Loucy (cell line): ENCODE measurements at regions not wholly inside any gene's neighbourhood (a gene's known extent, or its start where the extent isn't known, plus 50 kb on each side); places are given as distances from the start of the nearest gene placed in this dataset.

Experiments used
- H2AFZ ChIP-seq: fragments of 200-600 bp; sonication (generic); 2 replicates; pipeline ENCODE4 v1.6.0; 2016; ENCODE audit warnings: antibody characterized with exemption, mild to moderate bottlenecking, low read length, moderate library complexity
- H3F3A ChIP-seq: fragments of 200-600 bp; 2 replicates; pipeline ENCODE4 v1.6.0; 2016; ENCODE audit warnings: antibody characterized with exemption, low read depth, mild to moderate bottlenecking
- H3K27me3 ChIP-seq: fragments of 200-600 bp; sonication (generic); 2 replicates; pipeline ENCODE4 v1.6.1; 2014; ENCODE audit warnings: low read length, mild to moderate bottlenecking; ENCODE audit not compliant: insufficient read depth, poor library complexity, severe bottlenecking
- H3K36me3 ChIP-seq: fragments of 200-600 bp; sonication (generic); 2 replicates; pipeline ENCODE4 v1.6.1; 2016; ENCODE audit warnings: low read length; ENCODE audit not compliant: insufficient read depth
- H3K4me1 ChIP-seq: fragments of 200-600 bp; sonication (generic); 2 replicates; pipeline ENCODE4 v1.5.1; 2014; ENCODE audit warnings: low read length, mild to moderate bottlenecking; ENCODE audit not compliant: insufficient read depth, poor library complexity, severe bottlenecking
- H3K4me2 ChIP-seq: fragments of 200-600 bp; sonication (generic); 2 replicates; pipeline ENCODE4 v1.6.0; 2014; ENCODE audit warnings: antibody characterized with exemption, low read length, low read depth, mild to moderate bottlenecking; ENCODE audit not compliant: poor library complexity, severe bottlenecking
- H3K4me3 ChIP-seq: fragments of 200-600 bp; sonication (generic); 2 replicates; pipeline ENCODE4 v1.5.1; 2014; ENCODE audit warnings: low read length, mild to moderate bottlenecking, mixed read lengths; ENCODE audit not compliant: poor library complexity, severe bottlenecking
- H3K79me2 ChIP-seq: fragments of 200-600 bp; sonication (generic); 2 replicates; pipeline ENCODE4 v1.6.1; 2014; ENCODE audit warnings: low read length; ENCODE audit not compliant: insufficient read depth
- H3K9ac ChIP-seq: fragments of 200-600 bp; sonication (generic); 2 replicates; pipeline ENCODE4 v1.6.0; 2014; ENCODE audit warnings: mild to moderate bottlenecking, low read depth, low read length, moderate library complexity; ENCODE audit not compliant: poor library complexity, severe bottlenecking
- H3K9me2 ChIP-seq: fragments of 200-600 bp; sonication (generic); replicated peaks from 2 replicates; pipeline ENCODE4 v1.6.1; 2016; ENCODE audit warnings: low read depth, low read length, mixed read lengths
- H3K9me3 ChIP-seq: fragments of 200-600 bp; sonication (generic); 2 replicates; pipeline ENCODE4 v1.6.1; 2014; ENCODE audit warnings: mild to moderate bottlenecking, antibody characterized with exemption, low read length, low read depth; ENCODE audit not compliant: insufficient read depth
- H4K20me1 ChIP-seq: fragments of 200-600 bp; sonication (generic); 2 replicates; pipeline ENCODE4 v1.6.0; 2014; ENCODE audit warnings: antibody characterized with exemption, low read length, mild to moderate bottlenecking; ENCODE audit not compliant: insufficient read depth, poor library complexity, severe bottlenecking
- CTCF ChIP-seq: fragments of 200-600 bp; sonication (generic); conservative IDR thresholded peaks from 2 replicates; pipeline ENCODE4 v1.5.1; 2014; ENCODE audit warnings: mild to moderate bottlenecking, antibody characterized with exemption, low read length
- EZH2phosphoT487 ChIP-seq: fragments of 200-600 bp; IDR thresholded peaks from 2 replicates; pipeline ENCODE4 v1.6.1; 2018; ENCODE audit warnings: antibody characterized with exemption, mild to moderate bottlenecking, moderate library complexity, borderline replicate concordance

DNA sequence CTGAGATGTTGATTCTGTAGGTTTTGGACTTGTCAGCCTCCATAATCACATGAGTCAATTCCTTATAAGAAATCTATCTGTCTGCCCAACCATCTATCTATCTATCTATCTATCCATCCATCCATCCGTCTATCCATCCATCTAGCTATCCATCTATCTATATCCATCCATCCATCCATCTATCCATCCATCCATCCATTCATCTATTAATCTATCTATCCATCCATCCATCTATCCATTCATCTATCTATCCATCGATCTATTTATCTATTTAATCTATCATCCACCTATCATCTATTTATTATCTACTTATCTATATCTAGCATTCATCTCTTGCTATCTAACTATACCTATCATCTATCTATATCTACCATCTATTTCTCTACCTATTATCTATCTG lies 357.2 kb upstream of the ZNF507 start:
- no peaks in the 10 kb centered on the region for H3F3A ChIP-seq
- no peaks in the 10 kb centered on the region for H3K4me1 ChIP-seq
- no peaks in the 10 kb centered on the region for H3K79me2 ChIP-seq
- H3K4me3 ChIP-seq = no peak overlapping the region
- no peak overlapping the region for H3K9ac ChIP-seq
- no peaks in the 10 kb centered on the region for H3K36me3 ChIP-seq
- H3K9me3 ChIP-seq = peaks cover 12% of the 10 kb centered on the region; the same call in 1 of the 2 replicates
- no peaks in the 10 kb centered on the region for H3K27me3 ChIP-seq
- TF ChIP-seq CTCF = no peak
- H3K4me2 ChIP-seq = no peak overlapping the region
- no peaks in the 10 kb centered on the region for H3K9me2 ChIP-seq
- H2AFZ ChIP-seq = no peak overlapping the region
- no peaks in the 10 kb centered on the region for H4K20me1 ChIP-seq

GRCh38 chr19:31991984-31992655 lies 353.3 kb upstream of the ZNF507 start:
- Histone ChIP-seq H3F3A (no peaks in the 10 kb centered on the region), H3K79me2 (no peaks in the 10 kb centered on the region), H3K4me3 (no peak overlapping the region), H3K36me3 (no peaks in the 10 kb centered on the region), H3K27me3 (no peaks in the 10 kb centered on the region), H3K9ac (no peak overlapping the region), H3K9me3 (no peaks in the 10 kb centered on the region), H3K4me1 (no peaks in the 10 kb centered on the region), H3K4me2 (no peak overlapping the region), H2AFZ (no peak overlapping the region), H3K9me2 (no peaks in the 10 kb centered on the region), H4K20me1 (no peaks in the 10 kb centered on the region)
- TF ChIP-seq EZH2phosphoT487 (no peak), CTCF (no peak)

DNA sequence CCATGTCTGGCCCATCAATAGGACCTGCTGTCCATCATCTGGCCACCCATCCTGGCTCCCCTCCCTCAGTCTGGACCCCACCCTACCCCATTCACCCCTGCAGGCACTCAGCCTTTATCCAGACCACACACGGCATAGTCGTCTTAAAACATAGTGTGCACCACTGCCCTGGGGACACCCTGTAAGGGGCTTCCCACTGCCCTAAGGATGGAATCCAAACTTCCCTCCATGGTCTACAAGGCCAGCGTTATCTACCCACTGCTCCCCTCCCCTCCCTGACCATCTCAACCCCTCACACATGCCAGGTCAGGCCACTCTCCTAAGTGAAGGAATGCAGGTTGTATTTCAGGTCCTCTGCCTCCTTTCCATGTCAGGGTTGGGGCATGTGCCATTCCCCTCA lies 352.7 kb upstream of the ZNF507 start:
- Histone ChIP-seq H3F3A (no peaks in the 10 kb centered on the region), H3K9ac (no peak overlapping the region), H3K9me2 (no peaks in the 10 kb centered on the region), H4K20me1 (no peaks in the 10 kb centered on the region), H3K4me2 (no peak overlapping the region), H3K27me3 (no peaks in the 10 kb centered on the region), H3K4me3 (no peak overlapping the region), H3K36me3 (no peaks in the 10 kb centered on the region), H3K9me3 (no peaks in the 10 kb centered on the region), H3K4me1 (no peaks in the 10 kb centered on the region), H2AFZ (no peak overlapping the region), H3K79me2 (no peaks in the 10 kb centered on the region)
- TF ChIP-seq EZH2phosphoT487 = no peak
- no peak for TF ChIP-seq CTCF
